ENCODE measurements at regions not wholly inside any gene's neighbourhood (a gene's known extent, or its start where the extent isn't known, plus 50 kb on each side); places are given as distances from the start of the nearest gene placed in this dataset.

- TF ChIP-seq CTCF (IDR thresholded peaks at IDR 0.05) (no peak), POLR2A (IDR thresholded peaks at IDR 0.05) (no peak)
These were observed 220.3 kb downstream of the EN1 start for GRCh38 chr2:118627156-118627555.

Measured in ovary (tissue), 3 donors.